Neutrophil (primary cell): ENCODE measurements at regions not wholly inside any gene's neighbourhood (a gene's known extent, or its start where the extent isn't known, plus 50 kb on each side); places are given as distances from the start of the nearest gene placed in this dataset.

Source experiments
- H3K27ac ChIP-seq: fragments of 200-600 bp; sonication (generic); 2 replicates; pipeline ENCODE4 v1.5.1; 2016; ENCODE audit warnings: mild to moderate bottlenecking, moderate library complexity
- H3K27me3 ChIP-seq: fragments of 200-600 bp; sonication (generic); 2 replicates; pipeline ENCODE4 v1.6.0; 2016; ENCODE audit warnings: mild to moderate bottlenecking
- H3K36me3 ChIP-seq: fragments of 200-600 bp; sonication (generic); 2 replicates; pipeline ENCODE4 v1.5.1; 2017
- H3K4me1 ChIP-seq, 2 experiments: fragments of 200-600 bp in 1 of 2; sonication (generic) in 1 of 2; 1 replicate in 1 of 2; 2 replicates in 1 of 2; pipeline versions ENCODE4 v1.5.1 to v1.6.1; 2013 to 2016; ENCODE audit warnings: low read depth in 1 of 2, low read length in 1 of 2, mild to moderate bottlenecking in 1 of 2, moderate library complexity in 1 of 2; ENCODE audit not compliant: control insufficient read depth in 1 of 2, insufficient read depth in 1 of 2
- H3K4me3 ChIP-seq, 2 experiments: fragments of 200-600 bp in 1 of 2; sonication (generic) in 1 of 2; 1 replicate in 1 of 2; 2 replicates in 1 of 2; pipeline ENCODE4 v1.5.1; 2013 to 2016; ENCODE audit warnings: low read depth in 1 of 2, low read length in 1 of 2, mild to moderate bottlenecking in 1 of 2, moderate library complexity in 1 of 2
- H3K9me3 ChIP-seq: fragments of 200-600 bp; sonication (generic); 2 replicates; pipeline ENCODE4 v1.5.1; 2016
- CTCF ChIP-seq: fragments of 200-600 bp; sonication (generic); IDR thresholded peaks from 2 replicates; pipeline ENCODE4 v1.5.1; 2016; ENCODE audit warnings: antibody characterized with exemption

GRCh38 chr15:69538379-69538778 lies 85.8 kb downstream of the RPLP1 start:
- no peak for TF ChIP-seq CTCF
- H3K27me3 ChIP-seq: no peaks in the 10 kb centered on the region
- H3K4me1 ChIP-seq: no peaks in the 10 kb centered on the region
- no peaks in the 10 kb centered on the region for H3K9me3 ChIP-seq
- no peak overlapping the region for H3K27ac ChIP-seq
- no peak overlapping the region for H3K4me3 ChIP-seq
- no peaks in the 10 kb centered on the region for H3K36me3 ChIP-seq

GRCh38 chr15:69539345-69539744 lies 86.7 kb downstream of the RPLP1 start:
- Histone ChIP-seq H3K4me1 (no peaks in the 10 kb centered on the region), H3K27me3 (no peaks in the 10 kb centered on the region), H3K27ac (no peak overlapping the region), H3K36me3 (no peaks in the 10 kb centered on the region), H3K4me3 (no peak overlapping the region), H3K9me3 (no peaks in the 10 kb centered on the region)
- no peak for TF ChIP-seq CTCF

- no peaks in the 10 kb centered on the region for H3K9me3 ChIP-seq
- H3K4me3 ChIP-seq: no peak overlapping the region
- no peak overlapping the region for H3K27ac ChIP-seq
- no peak for TF ChIP-seq CTCF
- H3K36me3 ChIP-seq: no peaks in the 10 kb centered on the region
- H3K4me1 ChIP-seq: no peaks in the 10 kb centered on the region
- H3K27me3 ChIP-seq: no peaks in the 10 kb centered on the region
These were observed 88.0 kb downstream of the RPLP1 start for GRCh38 chr15:69540622-69541021.

- Histone ChIP-seq H3K27ac (no peak overlapping the region), H3K4me1 (no peaks in the 10 kb centered on the region), H3K36me3 (no peaks in the 10 kb centered on the region), H3K4me3 (no peak overlapping the region), H3K9me3 (no peaks in the 10 kb centered on the region), H3K27me3 (no peaks in the 10 kb centered on the region)
- TF ChIP-seq CTCF: no peak
These were observed 89.4 kb downstream of the RPLP1 start for GRCh38 chr15:69542028-69542427.

GRCh38 chr15:69543681-69544364 lies 91.2 kb downstream of the RPLP1 start:
- H3K27me3 ChIP-seq: peaks cover 6% of the 10 kb centered on the region
- no peaks in the 10 kb centered on the region for H3K4me1 ChIP-seq
- no peaks in the 10 kb centered on the region for H3K36me3 ChIP-seq
- no peak overlapping the region for H3K4me3 ChIP-seq
- no peak overlapping the region for H3K27ac ChIP-seq
- H3K9me3 ChIP-seq: no peaks in the 10 kb centered on the region
- no peak for TF ChIP-seq CTCF
